K562 (cell line): ENCODE measurements at regions not wholly inside any gene's neighbourhood (a gene's known extent, or its start where the extent isn't known, plus 50 kb on each side); places are given as distances from the start of the nearest gene placed in this dataset.

Source experiments
- ATAC-seq: fragments of 200-7000 bp; cut with Tn5 transposase; 3 replicates; pipeline ENCODE4 v1.9.1; 2020; ENCODE audit warnings: moderate library complexity
- BruUV-seq: library from RNA; stranded (reverse); fragments of 400-500 nt; replicated peaks from 2 replicates; lab custom pipeline; 2021; lab: Mats Ljungman, UMichigan
- CTCF ChIA-PET: fragments of 300-600 bp; formaldehyde crosslinking; extraction: SDS; loops from one replicate; lab custom pipeline; 2021; ENCODE audit warnings: low intra/inter-chr PET ratio; lab: Yijun Ruan, JAX
- POLR2A ChIA-PET: fragments of 300-600, 350-650 bp; sonication (Branson Sonifier 250); formaldehyde crosslinking; extraction: SDS; loops from one replicate; lab custom pipeline; 2021; ENCODE audit warnings: antibody characterized with exemption, inconsistent platforms; lab: Yijun Ruan, JAX
- DNase-seq, 4 experiments: peaks; one replicate each; pipeline versions ENCODE4 v3.0.0 to v3.0.0-alpha.2; 2011 to 2018; ENCODE audit warnings: low spot score in 3 of 4, mixed read lengths in 3 of 4; ENCODE audit errors: extremely low read depth in 1 of 4
- FAIRE-seq: peaks from 2 replicates; lab custom pipeline; 2011; peaks lifted over from hg19 to GRCh38; lab: Jason Lieb, UNC
- H2AFZ ChIP-seq: 2 replicates; pipeline ENCODE4 v1.6.0; 2011; ENCODE audit warnings: low read depth, low read length, control low read depth, inconsistent platforms
- H3K27ac ChIP-seq: fragments of 200-600 bp; 3 replicates; pipeline ENCODE4 v1.8.0; 2011; ENCODE audit warnings: low read depth, mild to moderate bottlenecking, control low read depth, inconsistent platforms, low read length, moderate library complexity, mixed read lengths; ENCODE audit errors: extremely low read depth
- H3K27me3 ChIP-seq, 2 experiments: fragments of 300-600 bp in 1 of 2; 2 replicates in 1 of 2; 3 replicates in 1 of 2; pipeline versions ENCODE4 v1.6.0 to v1.8.0; 2011; ENCODE audit warnings: inconsistent platforms in 2 of 2, low read length in 2 of 2, mild to moderate bottlenecking in 1 of 2, mixed read lengths in 1 of 2, moderate library complexity in 1 of 2; ENCODE audit not compliant: control insufficient read depth in 2 of 2, insufficient read depth in 2 of 2
- H3K36me3 ChIP-seq: fragments of 300-600 bp; 3 replicates; pipeline ENCODE4 v1.8.0; 2011; ENCODE audit warnings: mild to moderate bottlenecking, low read length, inconsistent platforms; ENCODE audit not compliant: control insufficient read depth, insufficient read depth
- H3K4me1 ChIP-seq, 2 experiments: fragments of 200-600 bp in 1 of 2; replicated peaks in 1 of 2; 2 replicates in 1 of 2; 3 replicates in 1 of 2; pipeline versions ENCODE4 v1.5.1 to v1.8.0; 2011; ENCODE audit warnings: inconsistent platforms in 2 of 2, low read length in 2 of 2, mild to moderate bottlenecking in 1 of 2, mixed read lengths in 1 of 2, moderate library complexity in 1 of 2; ENCODE audit not compliant: control insufficient read depth in 2 of 2, insufficient read depth in 2 of 2
- H3K4me2 ChIP-seq: 2 replicates; pipeline ENCODE4 v1.6.1; 2011; ENCODE audit warnings: low read length, control low read depth, inconsistent platforms, mixed read lengths; ENCODE audit not compliant: insufficient read depth
- H3K4me3 ChIP-seq: fragments of 200-600 bp; sonication (generic), shearing (Covaris generic); 2 replicates; pipeline ENCODE4 v1.5.1; 2016; ENCODE audit warnings: control low read depth, inconsistent platforms
- H3K79me2 ChIP-seq: fragments of 200-600 bp; 3 replicates; pipeline ENCODE4 v1.8.0; 2011; ENCODE audit warnings: low read length, inconsistent platforms; ENCODE audit not compliant: control insufficient read depth, insufficient read depth
- H3K9ac ChIP-seq, 2 experiments: 2 replicates each; pipeline versions ENCODE4 v1.6.0 to v1.6.1; 2011; ENCODE audit warnings: low read depth in 2 of 2, low read length in 2 of 2, control low read depth in 1 of 2, inconsistent platforms in 1 of 2, mild to moderate bottlenecking in 1 of 2, mixed read lengths in 1 of 2; ENCODE audit not compliant: insufficient read depth in 1 of 2
- H3K9me1 ChIP-seq: one replicate; pipeline ENCODE4 v1.6.0; 2011; ENCODE audit warnings: inconsistent platforms, mild to moderate bottlenecking, low read length, moderate library complexity; ENCODE audit not compliant: control insufficient read depth, insufficient read depth
- H3K9me3 ChIP-seq: replicated peaks from 2 replicates; pipeline ENCODE4 v1.5.1; 2011; ENCODE audit warnings: low read depth, low read length, inconsistent platforms; ENCODE audit not compliant: control insufficient read depth, insufficient read depth
- H4K20me1 ChIP-seq: replicated peaks from 2 replicates; pipeline ENCODE4 v1.6.1; 2011; ENCODE audit warnings: low read length, inconsistent platforms, mixed read lengths; ENCODE audit not compliant: control insufficient read depth, insufficient read depth
- BDP1 ChIP-seq: IDR thresholded peaks from 3 replicates; pipeline ENCODE4 v1.6.1; 2011; ENCODE audit not compliant: insufficient read length, insufficient read depth
- CBFA2T3 ChIP-seq: fragments of 450-650 bp; IDR thresholded peaks from 2 replicates; pipeline ENCODE4 v1.6.1; 2017
- CBX3 ChIP-seq, 2 experiments: IDR thresholded peaks; 1 replicate in 1 of 2; 2 replicates in 1 of 2; pipeline ENCODE4 v1.6.1; 2012; ENCODE audit warnings: inconsistent platforms in 2 of 2, low read length in 2 of 2, borderline replicate concordance in 1 of 2, control low read depth in 1 of 2
- CHCHD3 ChIP-seq: fragments of 250-450 bp; sonication (Bioruptor Pico); IDR thresholded peaks from 2 replicates; pipeline ENCODE4 v2.1.2; 2022; ENCODE audit warnings: mild to moderate bottlenecking
- DNMT1 ChIP-seq: fragments of 450-650 bp; IDR thresholded peaks from 2 replicates; pipeline ENCODE4 v1.6.1; 2016; ENCODE audit warnings: antibody characterized with exemption, mild to moderate bottlenecking
- FOS ChIP-seq: IDR thresholded peaks from 3 replicates; pipeline ENCODE4 v1.6.1; 2011; ENCODE audit not compliant: insufficient read length; ENCODE audit errors: extremely low read depth
- FOXP1 ChIP-seq: sonication (generic); formaldehyde crosslinking; IDR thresholded peaks from 2 replicates; pipeline ENCODE4 v1.8.0; 2022; ENCODE audit warnings: mild to moderate bottlenecking, missing genetic modification reagents
- HCFC1 ChIP-seq: IDR thresholded peaks from 2 replicates; pipeline ENCODE4 v1.6.1; 2012; ENCODE audit warnings: low read depth, low read length, improper control_type of control experiment
- HMG20A ChIP-seq: fragments of 450-650 bp; formaldehyde crosslinking; conservative IDR thresholded peaks from 2 replicates; pipeline ENCODE4 v1.4.0; 2020; ENCODE audit warnings: mild to moderate bottlenecking, mixed read lengths
- KHSRP ChIP-seq: fragments of 450-650 bp; IDR thresholded peaks from 2 replicates; pipeline ENCODE4 v1.6.1; 2017
- MXI1 ChIP-seq: IDR thresholded peaks from 2 replicates; pipeline ENCODE4 v1.6.1; 2011; ENCODE audit warnings: low read depth, mild to moderate bottlenecking, improper control_type of control experiment, low read length
- MYNN ChIP-seq, 2 experiments: sonication (generic); formaldehyde crosslinking in 1 of 2; IDR thresholded peaks; 2 replicates each; pipeline versions ENCODE4 v1.5.0 to v1.6.1; 2016 to 2020; ENCODE audit warnings: antibody characterized with exemption in 1 of 2, missing genetic modification reagents in 1 of 2
- ZNF311 ChIP-seq: fragments of 250-450 bp; sonication (Bioruptor Pico); IDR thresholded peaks from 2 replicates; pipeline ENCODE4 v1.4.0; 2020; ENCODE audit warnings: mild to moderate bottlenecking, moderate library complexity
- ZNF77 ChIP-seq: fragments of 250-450 bp; sonication (Bioruptor Pico); IDR thresholded peaks from 2 replicates; pipeline ENCODE4 v1.5.0; 2020
- WGBS: fragments of 100-300 bp; shearing (Covaris generic); methylation state at CpG from one replicate; pipeline ENCODE4 v1.1.6; 2016; ENCODE audit warnings: low coverage, mixed read lengths; ENCODE audit not compliant: insufficient coverage; ENCODE audit errors: missing lambda C conversion rate; 5-methylcytosine and 5-hydroxymethylcytosine counted together
- in situ Hi-C: fragments of 300-500 bp; cut with MboI; formaldehyde crosslinking; loops from 4 replicates; pipeline ENCODE4 v1.15.0; 2018; ENCODE audit warnings: inconsistent platforms, mixed read lengths
- intact Hi-C: fragments of 100-400 bp; cut with micrococcal nuclease; formaldehyde crosslinking; loops from 2 replicates; pipeline ENCODE4 v1.14.2; 2022
- TF ChIP-seq, protein P1 (sequence below): sonication (generic); formaldehyde crosslinking; IDR thresholded peaks from 2 replicates; pipeline ENCODE4 v1.8.0; 2022; ENCODE audit warnings: mild to moderate bottlenecking, missing genetic modification reagents
- TF ChIP-seq, protein P2 (sequence below): fragments of 450-650 bp; IDR thresholded peaks from one replicate; pipeline ENCODE4 v1.6.1; 2018; ENCODE audit warnings: mild to moderate bottlenecking, moderate library complexity; ENCODE audit not compliant: partially characterized antibody
- TF ChIP-seq, protein P3 (sequence below): fragments of 250-450 bp; sonication (Bioruptor Pico); IDR thresholded peaks from 2 replicates; pipeline ENCODE4 v1.8.0; 2021; ENCODE audit warnings: moderate library complexity, mild to moderate bottlenecking, inconsistent platforms
- TF ChIP-seq, protein P4 (sequence below): fragments of 250-450 bp; sonication (Bioruptor Pico); IDR thresholded peaks from 2 replicates; pipeline ENCODE4 v1.5.0; 2021

DNA sequence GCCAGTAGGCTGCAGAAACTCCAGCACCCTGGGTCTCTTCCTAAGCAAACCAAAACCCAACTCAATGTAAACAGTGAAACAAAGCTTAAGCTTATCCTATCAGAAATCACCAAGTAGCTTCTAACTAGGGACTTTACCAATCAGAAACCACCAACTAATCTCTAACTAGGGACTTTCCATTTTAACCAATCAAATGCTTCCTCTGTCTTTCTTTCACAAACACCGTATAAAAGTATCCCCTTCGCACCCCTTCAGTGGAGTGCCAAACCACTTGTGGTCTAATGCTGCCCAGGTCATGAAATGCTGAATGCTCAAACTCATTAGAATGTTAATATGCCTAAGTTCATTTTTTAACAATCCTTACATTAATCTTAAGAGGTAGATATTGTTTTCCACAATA lies 250.5 kb upstream of the DUSP10 start:
- BruUV-seq, result no TSS peak
- no peaks in the 10 kb centered on the region for H4K20me1 ChIP-seq
- H3K9me3 ChIP-seq, result no peaks in the 10 kb centered on the region
- no peaks in the 10 kb centered on the region for H3K79me2 ChIP-seq
- H3K36me3 ChIP-seq, result no peaks in the 10 kb centered on the region
- in situ Hi-C loops, result no loop called here
- POLR2A ChIA-PET, result interaction anchor here (0.9 kb wide), 1 partner anchor 8 kb away, joined by 4 read pairs; no protein-coding TSS in a partner anchor
- no peak overlapping the region for H3K4me2 ChIP-seq
- no peak overlapping the region for H3K4me3 ChIP-seq
- CTCF ChIA-PET, result no interaction called here
- no peaks in the 10 kb centered on the region for H3K9me1 ChIP-seq
- H3K27ac ChIP-seq, result no peak overlapping the region
- no peaks in the 10 kb centered on the region for H3K27me3 ChIP-seq
- 33% methylated on average over 2 of the region's 2 CpGs for WGBS
- H3K9ac ChIP-seq, result no peak overlapping the region
- H3K4me1 ChIP-seq, result peaks cover 0 to 15% of the 10 kb centered on the region in 2 experiments; a peak in 2 of 5 replicates
- DNase-seq (no peak), FAIRE-seq (no peak), ATAC-seq (no peak)
- H2AFZ ChIP-seq, result no peak overlapping the region
- intact Hi-C loops, result no loop called here
- TF ChIP-seq, protein P1, sequence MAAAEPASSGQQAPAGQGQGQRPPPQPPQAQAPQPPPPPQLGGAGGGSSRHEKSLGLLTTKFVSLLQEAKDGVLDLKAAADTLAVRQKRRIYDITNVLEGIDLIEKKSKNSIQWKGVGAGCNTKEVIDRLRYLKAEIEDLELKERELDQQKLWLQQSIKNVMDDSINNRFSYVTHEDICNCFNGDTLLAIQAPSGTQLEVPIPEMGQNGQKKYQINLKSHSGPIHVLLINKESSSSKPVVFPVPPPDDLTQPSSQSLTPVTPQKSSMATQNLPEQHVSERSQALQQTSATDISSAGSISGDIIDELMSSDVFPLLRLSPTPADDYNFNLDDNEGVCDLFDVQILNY (CRISPR knock-in tag), result no peak
- TF ChIP-seq CHCHD3 (CRISPR knock-in tag) (no peak), ZNF77 (CRISPR knock-in tag) (no peak), ZNF311 (CRISPR knock-in tag) (no peak), KHSRP (no peak), BDP1 (no peak), HCFC1 (no peak), HMG20A (CRISPR knock-in tag) (no peak), DNMT1 (no peak), FOXP1 (CRISPR knock-in tag) (no peak), CBFA2T3 (no peak), CBX3 (IDR thresholded peaks at IDR 0.05; ENCODE audit: borderline replicate concordance in 1 of 2, low read length in 2 of 2) (no peak), FOS (no peak), MXI1 (no peak), MYNN (IDR thresholded peaks at IDR 0.05) (no peak), MYNN (CRISPR knock-in tag; IDR thresholded peaks at IDR 0.05) (no peak)
- TF ChIP-seq, protein P2, sequence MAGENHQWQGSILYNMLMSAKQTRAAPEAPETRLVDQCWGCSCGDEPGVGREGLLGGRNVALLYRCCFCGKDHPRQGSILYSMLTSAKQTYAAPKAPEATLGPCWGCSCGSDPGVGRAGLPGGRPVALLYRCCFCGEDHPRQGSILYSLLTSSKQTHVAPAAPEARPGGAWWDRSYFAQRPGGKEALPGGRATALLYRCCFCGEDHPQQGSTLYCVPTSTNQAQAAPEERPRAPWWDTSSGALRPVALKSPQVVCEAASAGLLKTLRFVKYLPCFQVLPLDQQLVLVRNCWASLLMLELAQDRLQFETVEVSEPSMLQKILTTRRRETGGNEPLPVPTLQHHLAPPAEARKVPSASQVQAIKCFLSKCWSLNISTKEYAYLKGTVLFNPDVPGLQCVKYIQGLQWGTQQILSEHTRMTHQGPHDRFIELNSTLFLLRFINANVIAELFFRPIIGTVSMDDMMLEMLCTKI, result no peak
- TF ChIP-seq, protein P3, sequence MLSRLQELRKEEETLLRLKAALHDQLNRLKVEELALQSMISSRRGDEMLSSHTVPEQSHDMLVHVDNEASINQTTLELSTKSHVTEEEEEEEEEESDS (CRISPR knock-in tag), result no peak
- TF ChIP-seq, protein P4, sequence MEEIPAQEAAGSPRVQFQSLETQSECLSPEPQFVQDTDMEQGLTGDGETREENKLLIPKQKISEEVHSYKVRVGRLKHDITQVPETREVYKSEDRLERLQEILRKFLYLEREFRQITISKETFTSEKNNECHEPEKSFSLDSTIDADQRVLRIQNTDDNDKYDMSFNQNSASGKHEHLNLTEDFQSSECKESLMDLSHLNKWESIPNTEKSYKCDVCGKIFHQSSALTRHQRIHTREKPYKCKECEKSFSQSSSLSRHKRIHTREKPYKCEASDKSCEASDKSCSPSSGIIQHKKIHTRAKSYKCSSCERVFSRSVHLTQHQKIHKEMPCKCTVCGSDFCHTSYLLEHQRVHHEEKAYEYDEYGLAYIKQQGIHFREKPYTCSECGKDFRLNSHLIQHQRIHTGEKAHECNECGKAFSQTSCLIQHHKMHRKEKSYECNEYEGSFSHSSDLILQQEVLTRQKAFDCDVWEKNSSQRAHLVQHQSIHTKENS (CRISPR knock-in tag), result no peak
